NCI-H2227 (cell line): ENCODE measurements at regions not wholly inside any gene's neighbourhood (a gene's known extent, or its start where the extent isn't known, plus 50 kb on each side); places are given as distances from the start of the nearest gene placed in this dataset.
"Not testable (repeated sequence)": the region's sequence is repeated elsewhere in the genome, so short reads cannot be mapped to it uniquely, and the experiment has no call there.

Experiments used
- DNase-seq: peaks from one replicate; lab custom pipeline; 2025; ENCODE audit not compliant: unreplicated experiment; lab: John Stamatoyannopoulos, UW

DNA sequence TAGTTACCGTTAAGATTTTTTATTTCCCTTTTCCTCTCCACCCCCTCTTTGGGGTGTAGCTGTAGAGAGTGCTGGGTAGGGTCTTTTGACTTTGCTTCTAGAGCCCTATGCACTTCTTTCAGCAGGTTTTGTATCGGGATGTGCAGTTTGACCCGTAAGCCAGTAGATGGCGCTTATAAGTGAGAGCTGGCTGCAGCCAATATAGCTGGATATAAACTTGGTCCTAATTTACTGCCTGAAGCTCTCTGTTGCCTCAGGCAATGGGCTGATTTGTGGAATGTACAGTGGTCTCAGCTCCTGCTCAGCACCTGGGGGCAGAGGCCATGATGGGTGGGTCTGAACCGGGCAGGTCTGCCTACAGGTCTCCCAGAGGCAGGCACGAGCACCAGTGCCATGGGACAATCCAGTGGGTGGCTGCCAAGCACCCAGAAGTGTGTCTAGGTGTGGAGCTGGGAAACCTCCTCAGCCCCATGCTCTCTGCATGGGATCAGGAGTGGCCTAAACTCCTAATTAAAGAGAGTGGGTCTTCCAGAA lies 146.5 kb downstream of the SPANXN1 start:
- DNase-seq, result no peak

DNA sequence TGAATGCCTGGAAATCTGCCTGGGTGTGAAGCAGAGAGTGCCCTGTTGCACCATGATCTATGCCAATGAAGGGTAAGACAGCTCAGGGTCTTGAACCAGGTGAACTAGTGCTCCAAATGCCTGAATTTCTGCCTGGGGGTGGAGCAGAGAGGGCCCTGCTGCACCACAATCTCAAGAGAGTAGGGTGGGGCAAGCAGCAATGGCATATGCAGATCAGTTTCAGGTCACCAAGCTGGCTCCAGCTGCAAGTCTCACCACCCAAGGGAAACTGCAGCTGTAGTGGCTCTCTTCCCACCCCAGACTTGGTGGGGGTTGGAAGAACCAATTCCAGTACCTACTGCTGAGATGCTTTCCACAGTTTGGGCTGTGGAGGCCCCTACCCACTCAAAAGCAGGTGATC lies 147.0 kb downstream of the SPANXN1 start:
- DNase-seq, result no peak

DNA sequence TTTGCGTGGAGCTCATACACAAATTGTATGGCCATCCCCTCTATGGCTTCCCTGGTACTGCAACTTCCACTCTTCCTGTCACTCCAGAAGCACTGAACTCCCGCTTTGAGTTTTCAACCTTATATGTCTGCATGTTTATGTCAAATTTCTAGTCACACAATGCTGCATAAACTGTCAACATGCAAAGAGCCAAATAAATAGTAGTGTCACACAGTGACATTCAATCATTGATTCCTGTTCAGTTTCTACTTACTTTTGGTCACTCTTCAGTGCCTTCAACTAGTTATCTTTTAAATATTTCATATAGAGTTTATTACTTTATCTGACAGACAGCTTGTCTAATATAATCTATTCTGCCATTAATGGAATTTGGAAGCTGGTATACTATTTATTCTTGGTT lies 149.3 kb downstream of the SPANXN1 start:
- DNase-seq, result no peak

GRCh38 chrX:145405012-145405411 lies 157.7 kb downstream of the SPANXN1 start:
- DNase-seq, result peak; percentile 24

DNA sequence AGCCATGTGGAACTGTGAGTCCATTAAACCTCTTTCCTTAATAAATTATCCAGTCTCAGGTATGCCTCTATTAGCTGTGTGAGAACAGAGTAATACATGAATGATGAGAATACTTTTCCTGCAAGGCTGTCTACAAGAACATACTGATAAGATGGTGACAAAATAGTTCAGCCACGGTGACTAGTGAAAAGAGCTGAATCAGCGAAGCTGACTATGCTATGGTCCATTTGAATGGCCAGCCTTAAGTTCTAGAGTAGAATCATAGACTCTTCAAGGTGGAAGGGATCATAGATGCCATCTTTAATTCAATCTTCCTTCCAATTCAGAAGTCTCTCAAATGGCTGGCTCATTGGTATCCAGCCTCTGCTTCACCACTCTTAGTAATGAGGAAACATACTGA lies 163.3 kb downstream of the SPANXN1 start:
- no peak for DNase-seq

DNA sequence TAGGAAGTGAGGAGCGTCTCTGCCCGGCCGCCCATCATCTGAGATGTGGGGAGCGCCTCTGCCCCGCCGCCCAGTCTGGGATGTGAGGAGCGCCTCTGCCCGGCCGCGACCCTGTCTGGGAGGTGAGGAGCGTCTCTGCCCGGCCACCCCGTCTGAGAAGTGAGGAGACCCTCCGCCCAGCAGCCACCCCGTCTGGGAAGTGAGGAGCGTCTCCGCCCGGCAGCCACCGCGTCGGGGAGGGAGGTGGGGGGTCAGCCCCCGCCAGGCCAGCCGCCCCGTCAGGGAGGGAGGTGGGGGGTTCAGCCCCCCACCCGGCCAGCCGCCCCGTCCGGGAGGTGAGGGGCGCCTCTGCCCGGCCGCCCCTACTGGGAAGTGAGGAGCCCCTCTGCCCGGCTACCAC lies 188.9 kb downstream of the SPANXN1 start:
- not testable (repeated sequence) for DNase-seq

DNA sequence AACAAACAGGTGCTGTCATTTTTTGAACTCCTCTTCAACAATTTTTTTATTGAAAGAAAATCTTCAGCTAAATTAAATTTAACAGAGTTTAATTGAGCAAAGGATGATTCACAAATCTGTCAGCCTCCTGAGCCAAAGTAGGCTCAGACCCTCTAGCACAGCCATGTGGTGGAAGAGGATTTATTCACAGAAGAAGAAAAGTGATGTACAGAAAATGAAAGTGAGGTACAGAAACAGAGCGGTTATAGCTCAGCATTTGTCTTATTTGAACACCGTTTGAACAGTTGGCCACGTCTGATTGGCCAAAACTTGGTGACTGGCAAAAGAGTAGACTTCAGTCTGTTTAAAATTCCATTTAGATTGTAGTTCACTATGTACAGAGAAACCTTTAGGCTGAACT lies 217.3 kb downstream of the SPANXN1 start:
- DNase-seq, result no peak

- DNase-seq, result no peak
Observed at GRCh38 chrX:145475725-145476124, 228.4 kb downstream of the SPANXN1 start.

DNA sequence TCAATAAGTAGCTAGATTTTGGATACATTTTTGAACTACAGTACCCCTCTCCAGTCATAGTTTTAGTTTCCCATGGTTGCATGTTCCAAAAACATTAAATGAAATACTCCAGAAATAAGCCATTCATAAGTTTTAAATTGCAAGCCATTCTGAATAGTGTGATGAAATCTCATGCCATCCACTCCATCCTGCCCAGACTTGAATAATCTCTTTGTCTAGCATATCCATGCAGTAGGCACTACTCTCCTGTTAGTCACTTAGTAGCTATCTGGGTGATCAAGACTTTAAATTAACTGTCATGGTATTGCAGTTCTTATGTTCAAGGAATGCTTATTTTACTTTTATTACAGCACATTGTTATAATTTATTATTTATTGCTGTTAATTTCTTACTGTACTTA lies 237.4 kb downstream of the SPANXN1 start:
- no peak for DNase-seq

GRCh38 chrX:145502670-145503069 lies 255.4 kb downstream of the SPANXN1 start:
- peak; percentile 22 for DNase-seq

GRCh38 chrX:145506214-145506613 lies 258.9 kb downstream of the SPANXN1 start:
- DNase-seq, result no peak

DNA sequence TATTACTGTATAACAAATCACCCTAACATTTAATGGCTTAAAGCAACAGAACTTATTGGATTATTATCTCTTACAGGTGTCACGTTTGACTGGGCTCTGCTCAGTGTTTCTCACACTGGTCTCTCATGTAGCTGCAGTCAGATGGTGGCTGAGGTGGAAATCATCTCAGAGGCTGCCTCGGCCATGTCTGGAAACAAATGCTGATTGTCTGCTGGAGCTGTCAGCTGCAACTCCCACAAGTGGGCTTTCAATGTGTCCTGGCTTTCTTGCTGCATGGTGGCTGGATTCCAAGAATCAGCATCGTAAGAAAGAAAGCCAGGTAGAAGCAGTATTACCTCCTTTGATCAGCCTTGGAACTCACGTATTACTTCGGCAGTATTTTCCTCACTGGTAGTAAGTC lies 277.6 kb downstream of the SPANXN1 start:
- DNase-seq, result no peak

DNA sequence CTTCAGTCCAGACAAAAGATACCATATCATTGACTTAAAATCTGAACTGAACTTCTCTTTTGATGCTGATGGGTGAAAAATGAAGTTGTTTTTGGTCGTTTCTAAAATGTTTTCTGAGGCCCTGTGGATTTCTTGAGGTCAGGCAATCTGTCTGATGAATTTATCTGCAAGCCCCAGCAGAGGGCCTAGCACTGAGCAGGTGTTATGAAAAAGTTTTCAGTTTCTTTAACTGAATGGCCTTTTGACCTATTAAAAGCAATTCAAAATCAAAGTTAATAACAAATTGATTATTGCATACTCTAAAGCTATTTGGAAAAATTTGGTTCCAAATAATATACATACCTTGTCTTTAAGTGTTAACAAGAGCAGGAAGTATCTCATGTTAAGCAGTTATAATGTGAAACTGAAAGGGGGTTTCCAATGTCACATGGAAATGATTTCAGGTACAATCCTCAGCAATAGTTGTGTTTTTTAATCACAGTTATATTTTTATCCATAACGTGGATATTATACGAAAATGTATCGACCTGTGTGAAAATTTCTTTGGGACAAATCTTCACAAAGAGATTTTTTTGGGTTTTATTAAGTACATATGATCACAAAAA lies 285.0 kb downstream of the SPANXN1 start:
- DNase-seq, result no peak

- no peak for DNase-seq
Observed at GRCh38 chrX:145533534-145533933, 284.1 kb upstream of the SLITRK2 start.

GRCh38 chrX:145549496-145549895 lies 268.1 kb upstream of the SLITRK2 start:
- DNase-seq, result no peak

DNA sequence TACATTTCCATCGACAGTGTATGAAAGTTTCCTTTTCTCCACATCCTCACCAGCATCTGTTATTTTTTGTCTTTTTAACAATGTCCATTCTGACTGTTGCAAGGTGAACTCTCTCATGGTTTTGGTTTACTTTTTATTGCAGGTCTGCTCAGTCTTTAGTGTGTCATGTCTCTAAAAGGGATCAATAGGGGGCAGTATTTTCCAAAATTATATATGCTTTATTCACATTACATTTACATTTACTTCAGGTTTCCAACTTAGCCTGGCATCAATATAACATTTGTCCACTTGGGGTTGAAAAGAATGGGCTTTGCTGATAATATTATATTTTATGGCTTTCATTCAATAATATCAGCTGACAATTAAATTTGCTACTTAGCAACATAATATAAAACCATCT lies 265.0 kb upstream of the SLITRK2 start:
- DNase-seq, result no peak

GRCh38 chrX:145553702-145554101 lies 263.9 kb upstream of the SLITRK2 start:
- no peak for DNase-seq

DNA sequence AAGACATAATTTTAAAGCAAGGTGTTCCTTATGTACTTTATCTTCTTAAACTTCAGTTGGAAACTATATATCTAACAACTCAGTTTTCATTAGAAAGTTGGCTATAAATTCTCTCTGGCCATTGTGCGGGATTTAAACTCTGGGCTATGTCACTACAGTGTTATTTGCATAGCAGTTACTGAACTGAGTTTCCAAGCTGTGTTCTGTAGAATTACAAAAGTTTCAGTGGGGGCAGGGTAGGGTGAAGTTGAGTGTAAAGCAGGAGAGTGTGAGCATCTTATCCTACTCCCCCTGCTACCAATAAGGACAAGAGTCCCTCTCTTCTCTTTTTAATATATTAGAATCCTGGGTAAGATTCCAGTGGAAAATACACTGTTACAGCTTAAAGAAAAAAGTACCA lies 254.5 kb upstream of the SLITRK2 start:
- no peak for DNase-seq

- DNase-seq, result no peak
Observed at GRCh38 chrX:145609951-145610511, 207.6 kb upstream of the SLITRK2 start.

- DNase-seq, result no peak
Observed at GRCh38 chrX:145613894-145614293, 203.7 kb upstream of the SLITRK2 start.

- DNase-seq, result no peak
Observed at GRCh38 chrX:145620666-145621065, 197.0 kb upstream of the SLITRK2 start.

DNA sequence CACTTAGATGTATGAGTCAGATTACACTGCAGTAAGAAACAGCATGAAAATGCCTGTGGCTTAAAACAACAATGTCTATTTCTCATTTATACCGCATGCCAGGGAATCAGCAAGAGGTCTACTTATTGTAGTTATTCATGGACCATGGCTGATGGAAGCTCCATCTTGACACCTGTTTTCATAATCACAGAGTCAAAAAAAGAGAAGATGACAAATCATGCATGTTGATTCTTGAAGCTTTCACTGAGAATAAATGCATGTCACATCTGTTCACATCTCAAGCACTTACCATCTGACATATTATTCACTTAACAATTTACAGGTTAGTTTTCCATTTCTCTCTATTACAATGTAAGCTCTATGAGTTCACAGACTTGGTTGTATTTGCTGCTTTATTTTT lies 194.2 kb upstream of the SLITRK2 start:
- no peak for DNase-seq

GRCh38 chrX:145630081-145630480 lies 187.5 kb upstream of the SLITRK2 start:
- DNase-seq, result no peak
